SW480 (cell line): ENCODE measurements at regions not wholly inside any gene's neighbourhood (a gene's known extent, or its start where the extent isn't known, plus 50 kb on each side); places are given as distances from the start of the nearest gene placed in this dataset.
A peak's percentile ranks its signal among the peaks of the same experiment; 100 is the strongest.

Experiments used
- DNase-seq: peaks from one replicate; pipeline ENCODE4 v3.0.0-alpha.2; 2016; ENCODE audit warnings: low spot score

GRCh38 chr4:81667539-81667938 is 195.8 kb upstream of the RASGEF1B start:
- DNase-seq: no peak

GRCh38 chr4:81666491-81666890 is 194.8 kb upstream of the RASGEF1B start:
- DNase-seq: no peak

- no peak for DNase-seq
Observed at GRCh38 chr4:81665649-81666048, 193.9 kb upstream of the RASGEF1B start.

- no peak for DNase-seq
Observed at GRCh38 chr4:81665045-81665444, 193.3 kb upstream of the RASGEF1B start.

- DNase-seq: no peak
Observed at GRCh38 chr4:81664079-81664478, 192.4 kb upstream of the RASGEF1B start.

- no peak for DNase-seq
Observed at GRCh38 chr4:81663368-81663767, 191.7 kb upstream of the RASGEF1B start.

- DNase-seq: no peak
Observed at GRCh38 chr4:81659051-81659450, 187.3 kb upstream of the RASGEF1B start.

- peak; percentile 13 for DNase-seq
Observed at GRCh38 chr4:81652069-81652478, 180.4 kb upstream of the RASGEF1B start.

- no peak for DNase-seq
Observed at GRCh38 chr4:81651243-81651899, 179.7 kb upstream of the RASGEF1B start.

GRCh38 chr4:81650606-81651242 is 179.0 kb upstream of the RASGEF1B start:
- DNase-seq: no peak

- no peak for DNase-seq
Observed at GRCh38 chr4:81648576-81649275, 177.0 kb upstream of the RASGEF1B start.

GRCh38 chr4:81647388-81647787 is 175.7 kb upstream of the RASGEF1B start:
- DNase-seq: no peak

- peak; percentile 19 for DNase-seq
Observed at GRCh38 chr4:81642543-81642942, 170.8 kb upstream of the RASGEF1B start.

- DNase-seq: no peak
Observed at GRCh38 chr4:81639248-81639647, 167.5 kb upstream of the RASGEF1B start.

GRCh38 chr4:81638698-81639097 is 167.0 kb upstream of the RASGEF1B start:
- no peak for DNase-seq

GRCh38 chr4:81635739-81636138 is 164.0 kb upstream of the RASGEF1B start:
- no peak for DNase-seq

GRCh38 chr4:81634766-81635549 is 163.3 kb upstream of the RASGEF1B start:
- no peak for DNase-seq

GRCh38 chr4:81634165-81634564 is 162.5 kb upstream of the RASGEF1B start:
- DNase-seq: no peak

- peak; percentile 45 for DNase-seq
Observed at GRCh38 chr4:81632581-81633299, 161.0 kb upstream of the RASGEF1B start.

- DNase-seq: peak; percentile 90
Observed at GRCh38 chr4:81631958-81632441, 160.3 kb upstream of the RASGEF1B start.

GRCh38 chr4:81629366-81629765 is 157.7 kb upstream of the RASGEF1B start:
- no peak for DNase-seq

- peak; percentile 81 for DNase-seq
Observed at GRCh38 chr4:81628489-81628888, 156.8 kb upstream of the RASGEF1B start.
